Mesenteric fat pad (tissue), 1 donor: ENCODE measurements at regions not wholly inside any gene's neighbourhood (a gene's known extent, or its start where the extent isn't known, plus 50 kb on each side); places are given as distances from the start of the nearest gene placed in this dataset.

ENCODE experiments used
- DNase-seq: peaks from one replicate; pipeline ENCODE4 v3.0.0-alpha.2; 2020; ENCODE audit warnings: low spot score
- donor health status: DM: yes; HTN: yes; CAD: no.

- no peak for DNase-seq
Observed at GRCh38 chr16:88315543-88316105, 67.1 kb upstream of the ZNF469 start.

DNA sequence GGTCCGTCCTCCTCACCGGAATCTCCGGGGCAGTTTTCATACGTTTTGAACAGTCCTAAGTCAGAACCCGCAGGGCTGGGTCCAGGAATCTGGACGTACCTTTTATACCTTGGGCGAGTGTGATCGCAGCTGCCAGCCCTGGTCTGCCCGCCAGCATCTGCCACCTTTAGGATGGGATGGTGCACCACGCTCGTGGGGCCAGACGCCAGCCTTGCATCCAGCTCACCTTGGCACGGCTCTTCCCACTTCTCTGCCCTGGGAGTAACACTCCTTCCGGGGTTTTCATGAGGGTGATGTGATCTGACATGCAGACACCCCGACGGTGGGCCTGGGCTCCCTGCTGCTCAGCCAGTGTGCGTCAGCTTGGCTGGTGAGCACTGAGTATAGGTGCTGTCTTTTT, 66.6 kb upstream of the ZNF469 start:
- no peak for DNase-seq

DNA sequence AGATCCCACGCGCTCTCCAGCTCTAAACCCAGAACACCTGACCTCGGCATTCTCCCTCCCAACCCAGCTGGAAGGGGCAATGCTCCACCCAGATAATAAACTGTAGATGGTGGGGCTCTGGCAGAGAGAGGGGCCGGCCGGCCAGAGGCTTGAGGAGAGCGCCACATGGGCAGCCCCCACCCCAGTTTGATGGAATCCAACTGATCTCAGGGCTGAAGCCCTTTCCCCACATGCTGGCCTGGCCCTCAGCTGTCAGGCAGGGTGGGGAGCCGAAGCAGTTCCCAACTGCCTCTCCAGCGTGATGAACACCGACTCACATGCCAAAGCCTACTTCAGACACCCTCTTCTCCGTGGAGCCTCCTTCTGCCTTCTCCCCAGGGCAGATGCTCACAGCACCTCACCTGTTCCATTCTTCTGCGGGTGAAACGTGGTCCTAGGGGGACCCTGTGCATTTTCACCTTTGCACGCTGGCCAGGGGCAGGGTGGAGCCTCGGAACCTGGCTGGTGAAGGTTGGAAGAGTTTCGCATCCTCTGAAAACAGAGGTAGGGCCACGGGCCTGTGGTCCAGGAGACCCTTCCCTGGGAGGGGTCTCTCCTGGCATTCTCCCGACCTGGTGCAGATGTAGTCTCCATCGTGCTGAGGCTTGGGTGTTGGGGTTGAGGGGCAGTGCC, 65.7 kb upstream of the ZNF469 start:
- no peak for DNase-seq

GRCh38 chr16:88317613-88317965, 65.2 kb upstream of the ZNF469 start:
- no peak for DNase-seq

GRCh38 chr16:88318051-88318450, 64.7 kb upstream of the ZNF469 start:
- no peak for DNase-seq

GRCh38 chr16:88318521-88318920, 64.2 kb upstream of the ZNF469 start:
- no peak for DNase-seq

DNA sequence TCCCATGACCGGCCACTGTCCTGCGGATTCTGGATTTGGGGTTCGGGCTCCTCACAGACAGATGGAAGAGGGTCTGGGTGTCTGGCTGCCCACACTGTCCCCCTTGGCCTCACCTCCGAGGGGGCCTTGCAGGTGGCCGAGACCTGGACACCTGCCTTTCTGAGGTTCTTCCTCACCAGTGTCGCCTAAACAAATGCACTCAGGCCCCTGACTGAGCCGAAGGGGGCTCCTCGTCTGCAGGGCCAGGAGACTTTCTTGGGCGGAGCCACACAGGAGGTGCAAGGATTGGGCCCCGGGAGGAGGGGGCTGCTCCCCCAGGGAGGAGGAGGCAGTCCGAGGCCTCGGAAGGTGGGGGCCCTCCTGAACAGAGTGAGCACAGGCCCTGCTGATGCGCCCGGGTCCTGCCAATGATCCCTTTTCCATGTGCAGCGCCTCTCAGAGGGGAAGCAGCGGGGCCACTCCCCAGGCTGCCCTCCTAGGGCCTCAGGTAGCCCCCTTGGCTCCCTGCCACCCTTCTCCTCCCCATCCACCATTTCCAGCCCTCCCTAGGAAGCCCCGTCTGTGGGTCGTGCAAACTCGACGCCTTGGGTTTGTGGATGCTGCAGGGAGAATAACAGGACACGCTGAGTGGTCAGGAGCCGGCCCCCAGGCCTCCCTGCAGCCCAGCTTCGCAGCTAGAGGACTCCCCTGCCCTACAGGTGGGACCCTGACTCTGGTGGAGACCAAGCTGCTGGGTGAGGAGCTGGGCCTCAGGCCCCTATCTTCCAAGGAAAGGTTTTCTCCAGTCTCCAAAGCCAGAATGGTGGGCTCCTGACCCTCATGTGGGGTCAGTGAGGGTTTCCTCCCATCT, 63.4 kb upstream of the ZNF469 start:
- DNase-seq = no peak

- no peak for DNase-seq
Observed at GRCh38 chr16:88320947-88321634, 61.7 kb upstream of the ZNF469 start.

- DNase-seq = no peak
Observed at GRCh38 chr16:88321635-88322499, 60.9 kb upstream of the ZNF469 start.

DNA sequence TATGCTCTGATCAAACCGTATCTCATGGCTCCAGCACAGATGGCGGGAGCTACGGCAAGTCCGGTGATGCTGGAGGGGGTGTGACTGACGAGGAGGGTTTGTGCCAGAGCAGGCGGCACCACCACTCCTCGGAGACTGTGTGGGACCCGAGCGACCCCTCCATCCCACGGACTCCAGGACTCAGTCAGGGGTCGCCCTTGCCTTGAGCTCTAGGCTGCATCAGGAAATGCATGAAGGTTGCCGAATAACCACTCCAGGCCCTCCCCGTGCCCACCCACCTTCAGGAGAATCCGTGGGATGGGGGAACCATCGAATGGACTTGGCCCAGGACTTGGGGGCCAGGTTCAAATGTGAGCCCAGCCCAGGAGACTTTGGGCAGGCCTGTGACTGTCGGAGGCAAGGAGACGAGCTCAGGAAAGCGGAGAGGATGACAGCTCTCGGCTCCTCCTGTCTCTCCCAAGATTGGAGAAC, 60.2 kb upstream of the ZNF469 start:
- no peak for DNase-seq

GRCh38 chr16:88323041-88323440, 59.7 kb upstream of the ZNF469 start:
- no peak for DNase-seq

GRCh38 chr16:88323546-88324330, 59.0 kb upstream of the ZNF469 start:
- no peak for DNase-seq

DNA sequence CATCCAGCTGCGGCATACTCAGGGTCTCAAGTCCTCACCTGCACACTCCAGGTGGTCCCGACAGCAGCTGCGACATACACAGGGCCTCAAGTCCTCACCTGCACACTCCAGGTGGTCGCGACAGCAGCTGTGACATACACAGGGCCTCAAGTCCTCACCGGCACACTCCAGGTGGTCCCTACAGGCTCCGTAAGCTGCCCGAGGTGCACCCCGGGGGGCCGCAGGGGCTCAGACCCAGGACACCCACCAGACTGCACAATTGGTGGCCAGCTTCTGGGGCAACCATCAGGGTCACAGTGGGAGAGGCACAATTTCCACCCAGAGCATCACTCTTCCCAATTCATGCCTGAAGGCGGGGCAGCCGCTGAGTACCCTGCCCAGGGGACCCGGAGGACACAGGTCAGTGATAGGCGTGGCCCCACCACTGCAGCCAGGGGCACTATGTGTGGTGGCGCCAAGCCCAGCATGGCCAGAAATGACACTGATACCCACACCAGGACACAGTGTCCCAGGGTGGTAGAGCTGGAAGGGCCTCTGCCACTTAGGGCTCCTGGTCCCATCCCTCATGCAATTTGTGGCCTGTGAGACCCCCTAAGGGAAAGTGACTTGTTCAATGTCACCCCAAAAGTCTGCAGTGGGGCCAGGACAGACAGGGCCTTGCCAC, 57.5 kb upstream of the ZNF469 start:
- no peak for DNase-seq

GRCh38 chr16:88325976-88326375, 56.8 kb upstream of the ZNF469 start:
- DNase-seq = no peak

GRCh38 chr16:88326611-88327485, 55.9 kb upstream of the ZNF469 start:
- DNase-seq = no peak

DNA sequence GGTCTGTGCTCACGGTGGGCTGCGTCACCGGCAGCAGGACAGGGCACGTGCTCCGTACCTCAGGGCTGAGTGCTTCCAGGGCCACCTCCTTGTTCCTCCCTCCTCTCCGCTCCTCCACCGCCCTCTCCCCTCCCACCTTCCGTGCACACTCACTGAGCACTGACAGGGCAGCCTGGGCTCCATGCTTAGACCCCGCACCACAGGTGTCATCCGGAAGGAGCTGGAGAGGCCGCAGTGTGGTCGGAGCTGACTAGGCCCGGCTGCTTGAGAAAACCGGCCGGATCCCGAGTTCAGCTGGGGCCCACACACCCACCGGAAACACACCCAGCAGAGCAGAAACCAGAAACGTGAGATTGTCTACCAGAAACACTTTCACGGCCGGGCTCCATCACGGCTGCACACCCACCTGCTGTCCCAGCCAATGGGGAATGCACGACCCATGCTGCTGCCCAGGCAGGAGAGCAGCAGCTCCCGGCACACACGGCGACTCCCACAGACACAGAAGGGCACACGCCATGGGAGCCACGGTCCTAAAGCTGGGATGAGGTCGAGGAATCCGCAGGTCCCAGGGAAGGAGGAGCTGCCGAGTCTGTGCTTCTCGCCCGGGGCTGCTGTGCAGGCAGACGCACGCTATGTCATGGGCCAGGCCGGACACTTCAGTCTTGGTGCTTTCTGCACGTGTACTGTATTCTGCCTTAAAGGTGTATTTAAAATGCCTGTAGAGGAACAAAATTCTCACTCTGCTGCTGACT, 55.0 kb upstream of the ZNF469 start:
- no peak for DNase-seq

- no peak for DNase-seq
Observed at GRCh38 chr16:88328313-88328980, 54.3 kb upstream of the ZNF469 start.
